GM06990 (cell line): ENCODE measurements at regions not wholly inside any gene's neighbourhood (a gene's known extent, or its start where the extent isn't known, plus 50 kb on each side); places are given as distances from the start of the nearest gene placed in this dataset.

Source experiments
- DNase-seq: peaks from one replicate; pipeline ENCODE4 v3.0.0-alpha.2; 2011; ENCODE audit not compliant: insufficient read length; ENCODE audit errors: extremely low read depth
- H3K27me3 ChIP-seq: replicated peaks from 2 replicates; pipeline ENCODE4 v1.6.0; 2011; ENCODE audit warnings: low read length; ENCODE audit not compliant: control insufficient read depth, insufficient read depth
- H3K36me3 ChIP-seq: 2 replicates; pipeline ENCODE4 v1.5.1; 2011; ENCODE audit warnings: low read length; ENCODE audit not compliant: control insufficient read depth, insufficient read depth
- H3K4me3 ChIP-seq: replicated peaks from 2 replicates; pipeline ENCODE4 v1.5.1; 2011; ENCODE audit warnings: low read depth, mild to moderate bottlenecking, control low read depth, low read length
- TF ChIP-seq, protein P1 (sequence below): IDR thresholded peaks from 2 replicates; pipeline ENCODE4 v1.5.1; 2011; ENCODE audit warnings: low read length, control low read depth, mild to moderate bottlenecking, inconsistent platforms; ENCODE audit not compliant: insufficient read depth, poor library complexity, severe bottlenecking

DNA sequence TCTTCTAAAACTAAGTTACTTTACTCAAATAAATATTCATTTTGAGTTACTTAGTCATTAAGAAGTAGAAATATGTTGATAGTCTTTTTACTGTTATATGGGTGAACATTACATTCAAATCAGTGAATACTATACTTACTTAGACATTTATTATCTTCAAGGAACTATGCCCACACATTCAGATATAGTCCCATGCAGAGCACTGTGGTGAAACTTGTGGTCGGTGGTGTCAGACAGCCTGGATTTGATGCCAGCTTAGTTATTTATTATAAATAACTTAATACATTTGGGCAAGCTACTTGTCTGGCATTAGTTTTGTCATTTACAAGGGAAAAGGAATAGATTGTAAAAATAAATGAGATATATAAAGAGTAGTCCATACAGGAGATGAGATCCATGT is 149.5 kb downstream of the RAP2B start:
- Histone ChIP-seq H3K27me3 (no peaks in the 10 kb centered on the region), H3K36me3 (no peaks in the 10 kb centered on the region), H3K4me3 (no peak overlapping the region)
- TF ChIP-seq, protein P1, sequence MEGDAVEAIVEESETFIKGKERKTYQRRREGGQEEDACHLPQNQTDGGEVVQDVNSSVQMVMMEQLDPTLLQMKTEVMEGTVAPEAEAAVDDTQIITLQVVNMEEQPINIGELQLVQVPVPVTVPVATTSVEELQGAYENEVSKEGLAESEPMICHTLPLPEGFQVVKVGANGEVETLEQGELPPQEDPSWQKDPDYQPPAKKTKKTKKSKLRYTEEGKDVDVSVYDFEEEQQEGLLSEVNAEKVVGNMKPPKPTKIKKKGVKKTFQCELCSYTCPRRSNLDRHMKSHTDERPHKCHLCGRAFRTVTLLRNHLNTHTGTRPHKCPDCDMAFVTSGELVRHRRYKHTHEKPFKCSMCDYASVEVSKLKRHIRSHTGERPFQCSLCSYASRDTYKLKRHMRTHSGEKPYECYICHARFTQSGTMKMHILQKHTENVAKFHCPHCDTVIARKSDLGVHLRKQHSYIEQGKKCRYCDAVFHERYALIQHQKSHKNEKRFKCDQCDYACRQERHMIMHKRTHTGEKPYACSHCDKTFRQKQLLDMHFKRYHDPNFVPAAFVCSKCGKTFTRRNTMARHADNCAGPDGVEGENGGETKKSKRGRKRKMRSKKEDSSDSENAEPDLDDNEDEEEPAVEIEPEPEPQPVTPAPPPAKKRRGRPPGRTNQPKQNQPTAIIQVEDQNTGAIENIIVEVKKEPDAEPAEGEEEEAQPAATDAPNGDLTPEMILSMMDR = no peak
- no peak for DNase-seq

DNA sequence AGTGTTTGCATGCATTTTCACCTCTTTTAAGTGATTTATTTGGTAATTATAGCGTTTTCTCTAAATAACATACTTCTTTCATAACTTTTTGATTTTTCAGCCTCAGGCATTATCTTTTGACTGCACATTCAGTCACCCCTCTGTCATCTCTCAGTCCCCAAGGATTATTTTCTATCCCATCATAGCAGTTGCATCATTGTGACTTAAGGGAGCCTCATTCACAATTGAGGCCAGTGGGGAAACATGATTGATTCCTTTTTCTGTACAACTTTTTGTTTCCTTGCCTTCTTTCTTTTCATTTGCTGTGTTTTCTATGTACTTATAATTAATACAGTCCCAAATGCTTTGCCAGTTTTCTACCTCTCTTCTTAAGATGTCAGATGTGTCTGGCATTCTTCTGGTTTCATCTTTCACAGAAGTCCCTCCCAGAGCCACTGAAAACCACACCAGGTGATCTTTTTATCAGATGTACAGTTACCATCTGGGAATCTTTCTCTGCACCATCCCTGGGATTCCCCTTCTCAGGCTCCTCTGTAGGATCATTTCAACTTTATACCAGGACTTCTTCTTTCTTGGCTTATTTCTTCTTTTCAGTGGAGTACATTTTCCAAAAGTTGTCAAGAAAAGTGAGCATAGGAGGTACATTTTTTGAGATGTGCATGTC is 151.4 kb downstream of the RAP2B start:
- Histone ChIP-seq H3K36me3 (no peaks in the 10 kb centered on the region), H3K27me3 (no peaks in the 10 kb centered on the region), H3K4me3 (no peak overlapping the region)
- no peak for DNase-seq
- TF ChIP-seq, protein P1 = no peak

DNA sequence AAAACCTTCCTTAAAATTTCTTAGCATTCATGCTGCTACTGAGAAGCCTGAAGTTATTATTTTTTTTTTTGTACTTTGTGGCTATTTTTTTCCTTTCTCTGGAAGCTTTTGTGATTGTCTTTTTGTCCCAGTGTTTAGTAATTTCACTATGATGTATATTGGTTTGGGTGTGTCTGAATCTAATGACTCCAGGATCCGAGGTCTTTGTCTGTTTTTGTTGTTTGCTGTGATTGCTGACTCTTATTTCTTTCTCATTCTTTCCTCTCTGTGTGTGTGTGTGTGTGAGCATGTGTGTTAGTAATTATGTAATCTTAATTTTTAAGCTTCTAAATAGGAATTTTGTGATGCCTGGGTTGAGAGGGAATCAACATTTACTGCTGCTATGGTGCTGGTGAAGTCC is 152.0 kb downstream of the RAP2B start:
- DNase-seq = no peak
- no peak overlapping the region for H3K4me3 ChIP-seq
- H3K36me3 ChIP-seq = no peaks in the 10 kb centered on the region
- no peaks in the 10 kb centered on the region for H3K27me3 ChIP-seq
- TF ChIP-seq, protein P1 = no peak

DNA sequence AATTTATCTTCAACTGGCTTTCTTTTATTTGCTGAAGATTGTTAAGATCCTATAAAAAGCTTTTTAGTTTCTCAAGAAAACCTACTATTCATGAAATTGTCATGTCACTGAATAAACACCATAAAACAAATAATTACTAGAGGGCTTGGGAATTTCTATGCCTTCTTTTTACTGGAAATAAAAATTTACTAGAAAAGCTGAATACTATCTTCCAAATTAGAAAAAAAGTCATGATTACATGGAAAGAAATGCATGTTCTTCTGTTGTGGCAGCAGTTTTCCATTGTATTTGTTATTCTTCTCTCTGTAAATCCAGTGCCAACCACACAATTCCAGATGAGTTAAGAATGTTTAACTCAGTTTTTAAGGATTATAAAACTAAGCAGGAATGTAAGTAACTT is 153.8 kb downstream of the RAP2B start:
- no peak for DNase-seq
- H3K27me3 ChIP-seq = no peaks in the 10 kb centered on the region
- no peak overlapping the region for H3K4me3 ChIP-seq
- H3K36me3 ChIP-seq = no peaks in the 10 kb centered on the region
- TF ChIP-seq, protein P1 = no peak

DNA sequence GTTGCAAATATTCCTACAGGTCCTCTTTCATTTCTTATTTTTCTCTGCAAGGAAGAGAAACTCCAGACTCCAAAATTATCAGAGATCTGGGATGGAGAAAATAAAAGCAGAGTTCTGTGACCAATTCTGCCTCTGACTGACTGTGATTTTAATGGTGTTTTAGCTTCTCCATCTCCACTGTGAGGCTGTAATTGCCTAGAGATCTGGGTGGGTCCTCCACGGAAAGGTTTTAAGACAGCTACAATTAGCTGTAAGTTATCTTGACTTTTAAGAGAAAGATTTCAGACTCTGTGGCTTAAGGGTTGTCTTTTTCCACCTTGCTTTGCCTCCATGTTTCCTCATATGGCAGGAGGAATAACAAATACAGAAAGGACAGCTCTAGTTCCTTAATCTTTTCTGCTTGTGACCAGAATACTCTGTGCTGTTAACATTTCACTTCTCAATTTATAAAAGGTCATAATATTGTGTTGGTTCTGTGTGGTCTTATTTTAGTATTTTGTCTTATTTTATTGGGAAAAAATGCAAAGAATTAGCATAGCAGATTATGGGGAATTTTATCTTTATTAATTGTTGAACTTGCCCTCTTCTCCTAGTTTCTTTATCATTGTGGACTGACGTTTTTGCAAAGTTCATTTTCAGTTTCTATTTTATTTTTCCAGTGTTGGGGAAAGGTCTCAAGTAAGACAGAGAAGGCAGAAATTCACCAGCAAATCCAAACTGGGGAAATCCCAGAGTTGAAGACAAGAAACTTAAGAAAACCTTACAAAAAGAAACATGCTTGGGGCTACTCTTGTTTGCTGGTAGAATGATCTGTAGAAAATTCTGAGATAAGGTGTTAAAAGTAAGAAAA is 157.9 kb downstream of the RAP2B start:
- no peaks in the 10 kb centered on the region for H3K36me3 ChIP-seq
- DNase-seq = no peak
- no peak overlapping the region for H3K4me3 ChIP-seq
- H3K27me3 ChIP-seq = no peaks in the 10 kb centered on the region
- TF ChIP-seq, protein P1 = no peak
